ENCODE measurements at regions not wholly inside any gene's neighbourhood (a gene's known extent, or its start where the extent isn't known, plus 50 kb on each side); places are given as distances from the start of the nearest gene placed in this dataset.

- TF ChIP-seq ZNF169 (tag by site-specific recombination; IDR thresholded peaks at IDR 0.05) (no peak), KLF7 (tag by site-specific recombination; IDR thresholded peaks at IDR 0.05; ENCODE audit: borderline replicate concordance) (no peak)
Observed at GRCh38 chr2:4144731-4145130, 441.4 kb downstream of the DCDC2C start (continued).

- POLR2A ChIA-PET = no interaction called here
- TF ChIP-seq ZNF488 (tag by site-specific recombination; IDR thresholded peaks at IDR 0.05) = no peak
- TF ChIP-seq ZNF707 (tag by site-specific recombination; IDR thresholded peaks at IDR 0.05) = no peak
- TF ChIP-seq KLF8 (tag by site-specific recombination; IDR thresholded peaks at IDR 0.05) = no peak
- TF ChIP-seq ZNF529 (tag by site-specific recombination; IDR thresholded peaks at IDR 0.05; ENCODE audit: insufficient replicate concordance) = no peak
- no peak for TF ChIP-seq GFI1B (tag by site-specific recombination; IDR thresholded peaks at IDR 0.05)
- TF ChIP-seq YY1 (tag by site-specific recombination; IDR thresholded peaks at IDR 0.05) = no peak
- TF ChIP-seq TSHZ1 (tag by site-specific recombination; IDR thresholded peaks at IDR 0.05; ENCODE audit: borderline replicate concordance) = no peak
- no peak for TF ChIP-seq SCRT2 (tag by site-specific recombination; IDR thresholded peaks at IDR 0.05)
- no peak for TF ChIP-seq ZNF335 (tag by site-specific recombination; conservative IDR thresholded peaks at IDR 0.05)
- no peak for TF ChIP-seq ZBTB1 (tag by site-specific recombination; IDR thresholded peaks at IDR 0.05)
- TF ChIP-seq ZNF274 (IDR thresholded peaks at IDR 0.05; ENCODE audit: low read length) = no peak
- no peak for TF ChIP-seq ZNF274 (tag by site-specific recombination; IDR thresholded peaks at IDR 0.05; ENCODE audit: borderline replicate concordance)
- no peak for TF ChIP-seq BCL11B (tag by site-specific recombination; IDR thresholded peaks at IDR 0.05; ENCODE audit: low read depth)
- no peaks in the 10 kb centered on the region for H3K9me3 ChIP-seq (ENCODE audit: control insufficient read depth, insufficient read depth, low read depth, low read length)
- H3K36me3 ChIP-seq (ENCODE audit: control insufficient read depth in 2 of 2, insufficient read depth in 1 of 2, low read length in 2 of 2) = no peaks in the 10 kb centered on the region
- H3K27ac ChIP-seq (ENCODE audit: extremely low read depth, low read depth, low read length) = no peak overlapping the region
- H3K4me1 ChIP-seq (ENCODE audit: control insufficient read depth, insufficient read depth, low read length) = no peaks in the 10 kb centered on the region
- CTCF ChIA-PET = no interaction called here
- H3K4me3 ChIP-seq (ENCODE audit: low read depth, low read length) = no peak overlapping the region
Observed at GRCh38 chr2:4151521-4151920, 448.1 kb downstream of the DCDC2C start.

GRCh38 chr2:4152051-4152450 lies 448.7 kb downstream of the DCDC2C start:
- H3K9me3 ChIP-seq (ENCODE audit: control insufficient read depth, insufficient read depth, low read depth, low read length) = no peaks in the 10 kb centered on the region
- POLR2A ChIA-PET = no interaction called here
- no peak overlapping the region for H3K27ac ChIP-seq (ENCODE audit: extremely low read depth, low read depth, low read length)
- no peaks in the 10 kb centered on the region for H3K36me3 ChIP-seq (ENCODE audit: control insufficient read depth in 2 of 2, insufficient read depth in 1 of 2, low read length in 2 of 2)
- H3K4me1 ChIP-seq (ENCODE audit: control insufficient read depth, insufficient read depth, low read length) = no peaks in the 10 kb centered on the region
- CTCF ChIA-PET = no interaction called here
- H3K4me3 ChIP-seq (ENCODE audit: low read depth, low read length) = no peak overlapping the region
- TF ChIP-seq ZFP3 (tag by site-specific recombination; IDR thresholded peaks at IDR 0.05; ENCODE audit: low read depth) = no peak
- no peak for TF ChIP-seq KLF17 (tag by site-specific recombination; IDR thresholded peaks at IDR 0.05)
- TF ChIP-seq ZNF777 (tag by site-specific recombination; IDR thresholded peaks at IDR 0.05; ENCODE audit: borderline replicate concordance) = no peak
- TF ChIP-seq ZSCAN4 (tag by site-specific recombination; IDR thresholded peaks at IDR 0.05) = no peak
- TF ChIP-seq ZNF544 (tag by site-specific recombination; IDR thresholded peaks at IDR 0.05) = no peak
- no peak for TF ChIP-seq ZNF423 (tag by site-specific recombination; IDR thresholded peaks at IDR 0.05)
- TF ChIP-seq ZNF239 (tag by site-specific recombination; IDR thresholded peaks at IDR 0.05) = no peak
- TF ChIP-seq ZNF621 (tag by site-specific recombination; IDR thresholded peaks at IDR 0.05) = no peak
- no peak for TF ChIP-seq ZNF19 (tag by site-specific recombination; IDR thresholded peaks at IDR 0.05; ENCODE audit: low read depth)
- TF ChIP-seq KLF7 (tag by site-specific recombination; IDR thresholded peaks at IDR 0.05; ENCODE audit: borderline replicate concordance) = no peak
- no peak for TF ChIP-seq ZNF549 (tag by site-specific recombination; IDR thresholded peaks at IDR 0.05)
- TF ChIP-seq PRDM1 (tag by site-specific recombination; IDR thresholded peaks at IDR 0.05) = no peak
- TF ChIP-seq ZNF561 (tag by site-specific recombination; IDR thresholded peaks at IDR 0.05; ENCODE audit: borderline replicate concordance) = no peak
- TF ChIP-seq REPIN1 (tag by site-specific recombination; IDR thresholded peaks at IDR 0.05; ENCODE audit: low read depth) = no peak
